ENCODE measurements at regions not wholly inside any gene's neighbourhood (a gene's known extent, or its start where the extent isn't known, plus 50 kb on each side); places are given as distances from the start of the nearest gene placed in this dataset.

- TF ChIP-seq, protein P1, sequence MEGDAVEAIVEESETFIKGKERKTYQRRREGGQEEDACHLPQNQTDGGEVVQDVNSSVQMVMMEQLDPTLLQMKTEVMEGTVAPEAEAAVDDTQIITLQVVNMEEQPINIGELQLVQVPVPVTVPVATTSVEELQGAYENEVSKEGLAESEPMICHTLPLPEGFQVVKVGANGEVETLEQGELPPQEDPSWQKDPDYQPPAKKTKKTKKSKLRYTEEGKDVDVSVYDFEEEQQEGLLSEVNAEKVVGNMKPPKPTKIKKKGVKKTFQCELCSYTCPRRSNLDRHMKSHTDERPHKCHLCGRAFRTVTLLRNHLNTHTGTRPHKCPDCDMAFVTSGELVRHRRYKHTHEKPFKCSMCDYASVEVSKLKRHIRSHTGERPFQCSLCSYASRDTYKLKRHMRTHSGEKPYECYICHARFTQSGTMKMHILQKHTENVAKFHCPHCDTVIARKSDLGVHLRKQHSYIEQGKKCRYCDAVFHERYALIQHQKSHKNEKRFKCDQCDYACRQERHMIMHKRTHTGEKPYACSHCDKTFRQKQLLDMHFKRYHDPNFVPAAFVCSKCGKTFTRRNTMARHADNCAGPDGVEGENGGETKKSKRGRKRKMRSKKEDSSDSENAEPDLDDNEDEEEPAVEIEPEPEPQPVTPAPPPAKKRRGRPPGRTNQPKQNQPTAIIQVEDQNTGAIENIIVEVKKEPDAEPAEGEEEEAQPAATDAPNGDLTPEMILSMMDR (IDR thresholded peaks at IDR 0.05), result no peak
- TF ChIP-seq POLR2A (IDR thresholded peaks at IDR 0.05), result no peak
- Histone ChIP-seq H3K4me1 (no peaks in the 10 kb centered on the region), H3K36me3 (no peaks in the 10 kb centered on the region), H3K27me3 (no peaks in the 10 kb centered on the region), H3K4me3 (no peak overlapping the region), H3K9me3 (no peaks in the 10 kb centered on the region), H3K27ac (no peak overlapping the region)
- DNase-seq (no peak), ATAC-seq (no peak)
- intact Hi-C loops (cut with DNase I), result no loop called here
- 15% methylated on average over 2 of the region's 15 CpGs for WGBS (ENCODE audit: insufficient coverage, low coverage, low lambda C conversion rate, missing lambda C conversion rate)
Measured at GRCh38 chr17:74049167-74049966, 154.1 kb upstream of the RPL38 start.

DNA sequence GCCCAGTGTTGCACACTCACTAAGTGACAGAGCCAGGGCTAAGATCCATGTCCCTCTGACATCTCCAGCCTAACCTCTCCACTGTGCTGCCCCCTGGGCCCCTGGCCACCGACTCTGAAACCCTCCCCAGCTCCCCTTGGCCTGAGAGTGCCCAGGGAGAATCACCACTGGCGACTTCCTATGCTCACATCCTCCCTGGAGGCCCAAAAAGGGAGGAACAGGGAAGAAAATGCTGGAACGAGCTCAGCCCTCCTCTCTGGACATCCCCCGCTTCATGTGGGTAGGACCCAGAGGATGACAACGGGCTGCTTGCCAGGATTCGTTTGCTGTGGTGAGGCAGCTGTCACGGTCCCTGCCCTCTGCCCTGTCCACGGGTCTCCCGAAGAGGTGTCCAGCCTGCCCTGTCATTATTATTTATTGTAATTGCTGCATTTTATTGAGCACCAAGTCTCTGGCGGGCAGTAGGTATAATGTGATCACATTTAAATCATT, 153.5 kb upstream of the RPL38 start:
- intact Hi-C loops (cut with DNase I), result no loop called here
- no peaks in the 10 kb centered on the region for H3K4me1 ChIP-seq
- H3K27ac ChIP-seq, result no peak overlapping the region
- H3K27me3 ChIP-seq, result no peaks in the 10 kb centered on the region
- H3K9me3 ChIP-seq, result no peaks in the 10 kb centered on the region
- DNase-seq, result no peak
- no peak overlapping the region for H3K4me3 ChIP-seq
- 17% methylated on average over 8 of the region's 10 CpGs for WGBS (ENCODE audit: insufficient coverage, low coverage, low lambda C conversion rate, missing lambda C conversion rate)
- TF ChIP-seq, protein P1 (IDR thresholded peaks at IDR 0.05), result no peak
- TF ChIP-seq POLR2A (IDR thresholded peaks at IDR 0.05), result no peak
- no peak for ATAC-seq
- H3K36me3 ChIP-seq, result no peaks in the 10 kb centered on the region

DNA sequence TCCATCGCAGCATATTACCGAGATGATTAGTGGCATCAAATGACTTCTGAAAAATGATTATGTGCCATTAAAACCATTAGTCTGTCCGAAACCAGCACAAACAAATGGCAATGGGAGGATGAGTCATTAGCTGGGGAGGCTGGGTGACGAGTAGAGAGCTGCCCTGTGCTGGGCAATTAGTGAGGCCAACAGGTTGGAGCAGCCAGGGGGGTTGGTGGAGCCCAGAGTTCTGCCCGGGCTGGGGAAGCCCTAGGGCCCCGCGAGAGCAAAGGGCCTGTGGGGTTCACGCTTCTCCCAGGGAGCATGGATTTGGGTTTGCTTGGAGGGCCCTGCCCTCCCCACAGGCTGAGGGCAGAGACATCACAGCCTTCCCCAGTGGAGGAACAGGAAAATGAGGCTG, 152.1 kb upstream of the RPL38 start:
- TF ChIP-seq, protein P1 (IDR thresholded peaks at IDR 0.05), result no peak
- TF ChIP-seq POLR2A (IDR thresholded peaks at IDR 0.05), result no peak
- Histone ChIP-seq H3K4me1 (no peaks in the 10 kb centered on the region), H3K27ac (no peak overlapping the region), H3K27me3 (no peaks in the 10 kb centered on the region), H3K4me3 (no peak overlapping the region), H3K9me3 (no peaks in the 10 kb centered on the region), H3K36me3 (no peaks in the 10 kb centered on the region)
- DNase-seq (no peak), ATAC-seq (no peak)
- WGBS (ENCODE audit: insufficient coverage, low coverage, low lambda C conversion rate, missing lambda C conversion rate), result 53% methylated on average over 4 of the region's 8 CpGs
- intact Hi-C loops (cut with DNase I), result no loop called here

GRCh38 chr17:74052993-74053711, 150.3 kb upstream of the RPL38 start:
- WGBS (ENCODE audit: insufficient coverage, low coverage, low lambda C conversion rate, missing lambda C conversion rate), result 17% methylated on average over 9 of the region's 21 CpGs
- TF ChIP-seq POLR2A (IDR thresholded peaks at IDR 0.05), result no peak
- Histone ChIP-seq H3K27ac (no peak overlapping the region), H3K36me3 (no peaks in the 10 kb centered on the region), H3K27me3 (no peaks in the 10 kb centered on the region), H3K4me3 (no peak overlapping the region), H3K9me3 (no peaks in the 10 kb centered on the region), H3K4me1 (no peaks in the 10 kb centered on the region)
- intact Hi-C loops (cut with DNase I), result no loop called here
- ATAC-seq (no peak), DNase-seq (no peak)

DNA sequence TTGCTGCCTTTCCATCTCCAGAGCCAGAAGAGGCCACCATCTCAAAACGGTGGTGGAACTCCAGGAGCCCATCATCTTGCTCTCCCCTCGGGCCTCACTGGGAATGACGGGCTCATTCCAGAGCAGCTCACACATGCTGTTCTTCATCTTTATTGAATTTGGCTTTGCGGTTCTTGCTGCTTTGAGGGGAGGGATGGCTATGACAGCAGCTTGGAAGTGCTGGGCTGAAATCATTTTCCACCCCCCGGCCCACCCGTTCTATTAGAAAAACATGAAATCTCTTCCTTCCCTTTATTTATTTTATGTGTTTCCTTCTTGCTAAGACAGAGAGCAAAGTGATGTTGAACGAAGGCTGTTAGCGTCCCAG, 149.8 kb upstream of the RPL38 start:
- H3K36me3 ChIP-seq, result no peaks in the 10 kb centered on the region
- no peaks in the 10 kb centered on the region for H3K27me3 ChIP-seq
- 34% methylated on average over 6 of the region's 8 CpGs for WGBS (ENCODE audit: insufficient coverage, low coverage, low lambda C conversion rate, missing lambda C conversion rate)
- no peaks in the 10 kb centered on the region for H3K4me1 ChIP-seq
- DNase-seq (no peak), ATAC-seq (no peak)
- intact Hi-C loops (cut with DNase I), result no loop called here
- TF ChIP-seq POLR2A (IDR thresholded peaks at IDR 0.05), result no peak
- TF ChIP-seq, protein P1 (IDR thresholded peaks at IDR 0.05), result no peak
- H3K27ac ChIP-seq, result no peak overlapping the region
- H3K4me3 ChIP-seq, result no peak overlapping the region
- H3K9me3 ChIP-seq, result no peaks in the 10 kb centered on the region

Data from right lobe of liver (tissue), 6 donors.